ENCODE measurements at regions not wholly inside any gene's neighbourhood (a gene's known extent, or its start where the extent isn't known, plus 50 kb on each side); places are given as distances from the start of the nearest gene placed in this dataset.

DNA sequence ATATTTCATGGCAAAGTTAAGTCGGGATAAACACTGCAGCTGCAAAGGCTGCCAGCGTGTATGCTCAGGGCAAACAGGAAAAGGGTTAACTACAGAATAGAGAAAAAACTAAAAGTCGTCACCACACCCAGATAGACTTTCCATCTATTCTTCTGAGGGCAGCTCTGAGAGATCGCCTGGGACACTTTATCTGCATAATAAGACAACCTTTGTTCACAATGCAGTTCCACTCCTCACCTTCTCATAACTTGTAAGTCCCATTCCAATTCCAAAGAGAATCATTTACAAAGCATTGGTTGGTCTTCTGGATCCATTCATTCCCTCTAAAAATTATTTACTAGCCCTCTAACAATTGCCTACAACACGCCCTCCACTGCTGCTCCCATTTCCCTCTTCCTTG is 437.4 kb downstream of the RND3 start:
- TF ChIP-seq EP300 (IDR thresholded peaks at IDR 0.05) (no peak), POLR2A (IDR thresholded peaks at IDR 0.05) (no peak), CTCF (IDR thresholded peaks at IDR 0.05) (no peak), POLR2AphosphoS5 (IDR thresholded peaks at IDR 0.05) (no peak)
- Histone ChIP-seq H3K36me3 (no peaks in the 10 kb centered on the region), H3K27me3 (no peaks in the 10 kb centered on the region), H3K4me3 (no peak overlapping the region), H3K9me3 (no peaks in the 10 kb centered on the region), H3K27ac (no peak overlapping the region), H3K4me1 (no peaks in the 10 kb centered on the region)
- no peak for DNase-seq
- 65 to 79% (median 70%) methylated on average over 5 of the region's 5 CpGs for WGBS, 5 donors
- intact Hi-C loops (cut with DNase I; ENCODE audit: low total_unique reads): no loop called here

- H3K27me3 ChIP-seq: no peaks in the 10 kb centered on the region
- no peak overlapping the region for H3K27ac ChIP-seq
- H3K4me1 ChIP-seq: no peaks in the 10 kb centered on the region
- H3K9me3 ChIP-seq: no peaks in the 10 kb centered on the region
- 77 to 98% (median 86%) methylated on average over 2 of the region's 2 CpGs for WGBS, 5 donors
- no peak overlapping the region for H3K4me3 ChIP-seq
- no peaks in the 10 kb centered on the region for H3K36me3 ChIP-seq
- intact Hi-C loops (cut with DNase I; ENCODE audit: low total_unique reads): no loop called here
- TF ChIP-seq CTCF (IDR thresholded peaks at IDR 0.05): no peak
- no peak for TF ChIP-seq EP300 (IDR thresholded peaks at IDR 0.05)
- no peak for TF ChIP-seq POLR2A (IDR thresholded peaks at IDR 0.05)
- no peak for TF ChIP-seq POLR2AphosphoS5 (IDR thresholded peaks at IDR 0.05)
- DNase-seq: no peak
Measured at GRCh38 chr2:150047620-150048222, 439.7 kb downstream of the RND3 start.

DNA sequence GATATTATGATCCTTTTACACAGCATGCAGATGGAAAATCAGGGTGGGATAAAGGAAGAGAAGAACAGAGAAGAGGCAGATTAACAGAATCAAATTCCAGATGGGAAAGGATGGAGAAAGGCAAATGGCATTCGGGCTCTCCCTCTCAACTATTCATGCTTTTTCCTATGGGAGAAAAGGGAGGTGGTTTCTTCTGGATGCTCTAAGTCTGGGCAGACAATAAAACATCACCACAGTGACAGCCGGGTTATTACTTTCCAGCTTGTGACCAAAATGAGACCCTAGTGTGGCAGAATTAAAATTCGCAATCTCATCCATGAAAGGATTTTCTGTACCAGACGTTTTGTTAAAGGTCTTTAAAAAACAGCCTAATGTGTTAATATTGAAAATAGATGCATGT is 440.7 kb downstream of the RND3 start:
- Histone ChIP-seq H3K36me3 (no peaks in the 10 kb centered on the region), H3K4me1 (no peaks in the 10 kb centered on the region), H3K9me3 (no peaks in the 10 kb centered on the region), H3K27ac (no peak overlapping the region), H3K27me3 (no peaks in the 10 kb centered on the region), H3K4me3 (no peak overlapping the region)
- DNase-seq: no peak
- WGBS, 5 donors: 85 to 90% (median 89%) methylated on average over 4 of the region's 4 CpGs
- no peak for TF ChIP-seq POLR2AphosphoS5 (IDR thresholded peaks at IDR 0.05)
- TF ChIP-seq CTCF (IDR thresholded peaks at IDR 0.05): no peak
- no peak for TF ChIP-seq EP300 (IDR thresholded peaks at IDR 0.05)
- TF ChIP-seq POLR2A (IDR thresholded peaks at IDR 0.05): no peak
- intact Hi-C loops (cut with DNase I; ENCODE audit: low total_unique reads): no loop called here

GRCh38 chr2:150046211-150046610 is 441.3 kb downstream of the RND3 start:
- intact Hi-C loops (cut with DNase I; ENCODE audit: low total_unique reads): no loop called here
- Histone ChIP-seq H3K36me3 (no peaks in the 10 kb centered on the region), H3K4me1 (no peaks in the 10 kb centered on the region), H3K9me3 (no peaks in the 10 kb centered on the region), H3K27me3 (no peaks in the 10 kb centered on the region), H3K4me3 (no peak overlapping the region), H3K27ac (no peak overlapping the region)
- no peak for DNase-seq
- 75 to 79% (median 75%) methylated on average over 5 of the region's 5 CpGs for WGBS, 5 donors
- no peak for TF ChIP-seq EP300 (IDR thresholded peaks at IDR 0.05)

- Histone ChIP-seq H3K4me3 (no peak overlapping the region), H3K9me3 (no peaks in the 10 kb centered on the region), H3K36me3 (no peaks in the 10 kb centered on the region), H3K4me1 (no peaks in the 10 kb centered on the region), H3K27me3 (no peaks in the 10 kb centered on the region), H3K27ac (no peak overlapping the region)
- DNase-seq: no peak
- 84 to 89% (median 85%) methylated on average over 4 of the region's 4 CpGs for WGBS, 5 donors
- intact Hi-C loops (cut with DNase I; ENCODE audit: low total_unique reads): no loop called here
- TF ChIP-seq CTCF (IDR thresholded peaks at IDR 0.05) (no peak), POLR2A (IDR thresholded peaks at IDR 0.05) (no peak), POLR2AphosphoS5 (IDR thresholded peaks at IDR 0.05) (no peak), EP300 (IDR thresholded peaks at IDR 0.05) (no peak)
Measured at GRCh38 chr2:150045601-150046000, 441.9 kb downstream of the RND3 start.

Measured in stomach (tissue), 8 donors.